GM23338 (cell line): ENCODE measurements at regions not wholly inside any gene's neighbourhood (a gene's known extent, or its start where the extent isn't known, plus 50 kb on each side); places are given as distances from the start of the nearest gene placed in this dataset.

ENCODE experiments used
- ATAC-seq: fragments of 200-7000 bp; cut with Tn5 transposase; 3 replicates; pipeline ENCODE4 v1.9.1; 2020
- DNase-seq: peaks from one replicate; pipeline ENCODE4 v3.0.0-alpha.2; 2015; ENCODE audit warnings: low spot score
- H2AFZ ChIP-seq: fragments of 200-600 bp; sonication (generic); 2 replicates; pipeline ENCODE4 v1.8.0; 2016; ENCODE audit warnings: antibody characterized with exemption, mild to moderate bottlenecking, moderate library complexity
- H3F3A ChIP-seq: fragments of 200-600 bp; sonication (generic); replicated peaks from 2 replicates; pipeline ENCODE4 v1.8.0; 2017; ENCODE audit warnings: antibody characterized with exemption, mixed run types, low read depth
- H3K27ac ChIP-seq: fragments of 200-600 bp; sonication (generic); 2 replicates; pipeline ENCODE4 v1.6.1; 2016; ENCODE audit warnings: low read depth
- H3K27me3 ChIP-seq: fragments of 200-600 bp; sonication (generic); 2 replicates; pipeline ENCODE4 v1.8.0; 2016; ENCODE audit warnings: mild to moderate bottlenecking, mixed run types, moderate library complexity; ENCODE audit not compliant: insufficient read depth
- H3K36me3 ChIP-seq: fragments of 200-600 bp; sonication (generic); 2 replicates; pipeline ENCODE4 v1.8.0; 2016; ENCODE audit warnings: mild to moderate bottlenecking; ENCODE audit not compliant: insufficient read depth
- H3K4me1 ChIP-seq: fragments of 200-600 bp; sonication (generic); 2 replicates; pipeline ENCODE4 v1.8.0; 2016; ENCODE audit warnings: mild to moderate bottlenecking, moderate library complexity; ENCODE audit not compliant: insufficient read depth
- H3K4me2 ChIP-seq: fragments of 200-600 bp; sonication (generic); 2 replicates; pipeline ENCODE4 v1.7.1; 2017; ENCODE audit warnings: mixed run types
- H3K4me3 ChIP-seq: fragments of 200-600 bp; sonication (generic); 2 replicates; pipeline ENCODE4 v1.6.1; 2016; ENCODE audit warnings: mixed run types
- H3K79me2 ChIP-seq: fragments of 200-600 bp; sonication (generic); replicated peaks from 2 replicates; pipeline ENCODE4 v1.8.0; 2017; ENCODE audit warnings: mild to moderate bottlenecking; ENCODE audit not compliant: insufficient read depth
- H3K9me2 ChIP-seq: fragments of 200-600 bp; sonication (generic); 2 replicates; pipeline ENCODE4 v1.8.0; 2017; ENCODE audit not compliant: insufficient read depth
- H4K20me1 ChIP-seq: fragments of 200-600 bp; sonication (generic); replicated peaks from 2 replicates; pipeline ENCODE4 v1.8.0; 2017; ENCODE audit warnings: mild to moderate bottlenecking; ENCODE audit not compliant: insufficient read depth
- H3K27ac Mint-ChIP-seq: 2 replicates; pipeline ENCODE4 v1.8.0; 2020; ENCODE audit warnings: inconsistent platforms, mild to moderate bottlenecking, moderate library complexity, mixed read lengths
- H3K27me3 Mint-ChIP-seq: 3 replicates; pipeline ENCODE4 v1.8.0; 2022; ENCODE audit warnings: low read depth, mild to moderate bottlenecking, moderate library complexity, mixed read lengths, inconsistent platforms; ENCODE audit not compliant: insufficient read depth, poor library complexity
- H3K36me3 Mint-ChIP-seq: 3 replicates; pipeline ENCODE4 v1.8.0; 2021; ENCODE audit warnings: low read depth, mild to moderate bottlenecking, inconsistent platforms, moderate library complexity, mixed read lengths
- H3K4me1 Mint-ChIP-seq: 3 replicates; pipeline ENCODE4 v1.8.0; 2020; ENCODE audit warnings: mild to moderate bottlenecking, inconsistent platforms, mixed read lengths
- H3K4me3 Mint-ChIP-seq: 3 replicates; pipeline ENCODE4 v1.8.0; 2021; ENCODE audit warnings: moderate library complexity, mild to moderate bottlenecking, inconsistent platforms, mixed read lengths
- H3K9me3 Mint-ChIP-seq: 3 replicates; pipeline ENCODE4 v1.8.0; 2020; ENCODE audit warnings: moderate library complexity, mild to moderate bottlenecking, inconsistent platforms, mixed read lengths
- CREB1 ChIP-seq: fragments of 250-450 bp; sonication (Bioruptor Pico); IDR thresholded peaks from 2 replicates; pipeline ENCODE4 v1.5.0; 2020; ENCODE audit warnings: low read depth, mild to moderate bottlenecking, moderate library complexity
- CTCF ChIP-seq, 2 experiments: fragments of 200-600 bp in 1 of 2; sonication (generic) in 1 of 2; conservative IDR thresholded peaks; 2 replicates each; pipeline versions ENCODE4 v1.5.1 to v1.6.1; 2016 to 2017; ENCODE audit warnings: antibody characterized with exemption in 2 of 2, low read depth in 2 of 2, mild to moderate bottlenecking in 2 of 2, moderate library complexity in 1 of 2
- ETS1 ChIP-seq: IDR thresholded peaks from 2 replicates; pipeline ENCODE4 v1.6.1; 2016; ENCODE audit warnings: antibody characterized with exemption
- EZH2 ChIP-seq: fragments of 200-600 bp; sonication (generic); IDR thresholded peaks from one replicate; pipeline ENCODE4 v1.8.0; 2017; ENCODE audit warnings: antibody characterized with exemption, mild to moderate bottlenecking, low read depth; ENCODE audit not compliant: unreplicated experiment
- EZH2phosphoT487 ChIP-seq: fragments of 200-600 bp; sonication (generic); IDR thresholded peaks from one replicate; pipeline ENCODE4 v1.8.1; 2018; ENCODE audit warnings: antibody characterized with exemption; ENCODE audit not compliant: unreplicated experiment
- NANOG ChIP-seq: IDR thresholded peaks from 2 replicates; pipeline ENCODE4 v1.6.1; 2016; ENCODE audit warnings: antibody characterized with exemption, borderline replicate concordance
- POLR2AphosphoS5 ChIP-seq: IDR thresholded peaks from 2 replicates; pipeline ENCODE4 v1.6.1; 2016; ENCODE audit warnings: antibody characterized with exemption, low read depth
- REST ChIP-seq: IDR thresholded peaks from one replicate; pipeline ENCODE4 v1.6.1; 2018; ENCODE audit warnings: antibody characterized with exemption; ENCODE audit not compliant: unreplicated experiment
- STAT1 ChIP-seq: IDR thresholded peaks from one replicate; pipeline ENCODE4 v1.6.1; 2016; ENCODE audit warnings: antibody characterized with exemption; ENCODE audit not compliant: unreplicated experiment
- ZNF114 ChIP-seq: fragments of 250-450 bp; sonication (Bioruptor Pico); IDR thresholded peaks from 2 replicates; pipeline ENCODE4 v1.5.0; 2020; ENCODE audit warnings: mild to moderate bottlenecking, moderate library complexity
- ZNF331 ChIP-seq: fragments of 250-450 bp; sonication (Bioruptor Pico); IDR thresholded peaks from 2 replicates; pipeline ENCODE4 v1.5.0; 2020; ENCODE audit warnings: low read depth, mild to moderate bottlenecking, moderate library complexity
- ZNF462 ChIP-seq: fragments of 250-450 bp; sonication (Bioruptor Pico); IDR thresholded peaks from 2 replicates; pipeline ENCODE4 v1.5.0; 2020; ENCODE audit warnings: mild to moderate bottlenecking, moderate library complexity

DNA sequence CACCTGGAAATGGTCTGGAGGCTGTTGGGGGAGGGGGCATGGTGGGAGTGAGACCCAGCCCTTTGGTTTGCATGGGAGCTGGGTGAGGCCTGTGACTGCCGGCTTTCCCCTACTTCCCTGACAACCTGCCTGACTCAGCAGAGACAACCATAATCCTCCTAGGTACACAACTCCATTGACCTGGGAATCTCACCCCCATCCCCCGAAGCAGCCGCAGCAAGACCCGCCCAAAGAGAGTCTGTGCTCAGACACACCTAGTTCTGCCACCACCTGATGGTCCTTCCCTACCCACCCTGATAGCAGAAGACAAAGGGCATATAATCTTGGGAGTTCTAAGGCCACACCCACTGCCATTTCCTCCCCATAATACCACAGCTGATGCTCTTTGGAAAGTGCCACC, 168.6 kb downstream of the GIPC2 start (continued):
- TF ChIP-seq ETS1: no peak
- no peak for TF ChIP-seq ZNF462 (CRISPR knock-in tag)
- no peak for TF ChIP-seq EZH2
- no peak for TF ChIP-seq POLR2AphosphoS5
- no peak for TF ChIP-seq CREB1

DNA sequence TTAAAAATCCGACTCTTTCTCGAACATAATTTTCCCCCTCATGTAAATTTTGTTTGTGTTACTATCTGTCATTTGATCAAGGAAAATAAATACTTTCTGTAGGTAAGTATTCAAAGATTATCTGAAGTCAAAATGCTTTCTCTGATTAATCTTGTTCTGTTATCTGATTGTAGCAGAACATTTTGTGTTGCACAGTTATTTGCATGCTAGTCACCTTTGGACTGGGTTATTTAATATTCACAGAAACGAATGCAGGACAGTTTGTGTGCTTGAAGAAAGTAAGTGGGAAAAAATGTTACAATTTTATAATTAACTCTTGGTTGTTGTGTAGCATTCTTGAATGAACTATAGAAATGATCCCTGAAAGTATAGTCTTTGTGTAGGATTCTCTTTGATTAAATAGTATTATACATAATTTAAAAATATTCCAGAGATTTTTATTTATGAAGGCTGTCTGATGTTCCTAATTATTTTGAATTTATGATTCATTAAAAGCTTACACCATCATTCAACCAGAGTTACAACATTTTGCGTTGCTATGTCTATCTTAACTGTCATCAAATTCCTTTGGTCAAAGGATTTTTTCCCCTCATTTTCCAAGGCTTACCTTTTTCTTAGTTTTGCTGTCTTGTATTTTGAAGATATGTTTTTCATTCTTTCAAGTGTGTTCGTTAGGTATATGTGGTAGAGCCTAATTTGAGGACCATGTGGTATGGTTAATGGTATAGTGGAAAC, 176.6 kb downstream of the GIPC2 start:
- Histone ChIP-seq H3K27me3 (peaks cover 6% of the 10 kb centered on the region; the same call in 1 of the 2 replicates), H2AFZ (no peak overlapping the region), H3K4me1 (0 out of 2 replicates have a peak, but pooled peaks cover 5% of the 10 kb centered on the region), H3K4me3 (no peak overlapping the region), H3K4me2 (no peak overlapping the region), H3K79me2 (no peaks in the 10 kb centered on the region), H3K9me2 (0 out of 2 replicates have a peak, but pooled peaks cover 4% of the 10 kb centered on the region), H4K20me1 (no peaks in the 10 kb centered on the region), H3F3A (no peaks in the 10 kb centered on the region), H3K27ac (no peak overlapping the region), H3K36me3 (no peaks in the 10 kb centered on the region)
- DNase-seq: no peak
- peaks cover 5% of the 10 kb centered on the region; the same call in 1 of the 3 replicates for H3K9me3 Mint-ChIP-seq
- no peak overlapping the region for H3K27ac Mint-ChIP-seq
- H3K4me1 Mint-ChIP-seq: peaks cover 20% of the 10 kb centered on the region
- ATAC-seq: no peak
- H3K4me3 Mint-ChIP-seq: no peak overlapping the region
- peaks cover 8% of the 10 kb centered on the region for H3K27me3 Mint-ChIP-seq
- peaks cover 5% of the 10 kb centered on the region; the same call in 1 of the 3 replicates for H3K36me3 Mint-ChIP-seq
- no peak for TF ChIP-seq NANOG
- TF ChIP-seq CREB1: no peak
- TF ChIP-seq ZNF331 (CRISPR knock-in tag): no peak
- no peak for TF ChIP-seq CTCF (conservative IDR thresholded peaks at IDR 0.05; ENCODE audit: low read depth in 2 of 2)
- no peak for TF ChIP-seq EZH2
- TF ChIP-seq ZNF114: no peak
- TF ChIP-seq REST: no peak
- TF ChIP-seq POLR2AphosphoS5: no peak
- TF ChIP-seq STAT1: no peak
- TF ChIP-seq EZH2phosphoT487: no peak
